ENCODE measurements at regions not wholly inside any gene's neighbourhood (a gene's known extent, or its start where the extent isn't known, plus 50 kb on each side); places are given as distances from the start of the nearest gene placed in this dataset.

DNA sequence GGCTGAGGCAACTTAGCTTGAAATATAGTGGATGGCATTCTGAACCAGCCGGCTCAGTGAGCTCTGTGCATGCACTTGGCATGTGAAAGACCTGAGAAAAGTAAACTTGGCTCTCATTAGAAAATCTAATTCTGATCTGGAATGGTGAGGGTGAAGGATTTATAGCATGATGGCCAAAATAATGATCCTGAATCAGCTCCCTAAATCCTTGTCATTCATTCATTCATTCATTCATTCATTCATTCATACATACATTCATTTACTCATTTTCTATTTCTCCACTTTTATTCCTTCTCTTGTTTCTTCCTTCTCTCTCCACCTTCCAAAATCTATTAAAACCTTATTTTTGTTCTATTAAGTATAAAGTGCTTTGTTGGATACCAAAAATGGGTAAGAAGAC lies 681.1 kb downstream of the DHX35 start:
- Histone ChIP-seq H4K20me1 (ENCODE audit: insufficient read depth) (no peaks in the 10 kb centered on the region), H3K36me3 (ENCODE audit: low read depth) (no peaks in the 10 kb centered on the region), H3K27ac (no peak overlapping the region), H3K27me3 (replicated peaks; ENCODE audit: insufficient read depth) (0 out of 2 replicates have a peak, but pooled peaks cover 5% of the 10 kb centered on the region), H3K9me2 (ENCODE audit: insufficient read depth) (no peaks in the 10 kb centered on the region), H3K9me3 (ENCODE audit: low read depth) (no peaks in the 10 kb centered on the region), H3K9ac (no peak overlapping the region), H3K4me3 (no peak overlapping the region), H3F3A (ENCODE audit: insufficient read depth) (no peaks in the 10 kb centered on the region), H3K4me2 (ENCODE audit: unreplicated experiment) (no peak overlapping the region), H3K79me2 (ENCODE audit: insufficient read depth) (no peaks in the 10 kb centered on the region), H3K4me1 (ENCODE audit: insufficient read depth) (no peaks in the 10 kb centered on the region), H2AFZ (no peak overlapping the region)
- WGBS, 2 experiments (ENCODE audit: low coverage in 1 of 2, low lambda C conversion rate in 2 of 2, missing lambda C conversion rate in 2 of 2), result 85 to 100% methylated on average over 1 of the region's 1 CpG
- DNase-seq, result no peak
- in situ Hi-C loops (cut with MboI), result no loop called here
- no peak for TF ChIP-seq EZH2phosphoT487 (IDR thresholded peaks at IDR 0.05; ENCODE audit: insufficient read depth, low read depth)

DNA sequence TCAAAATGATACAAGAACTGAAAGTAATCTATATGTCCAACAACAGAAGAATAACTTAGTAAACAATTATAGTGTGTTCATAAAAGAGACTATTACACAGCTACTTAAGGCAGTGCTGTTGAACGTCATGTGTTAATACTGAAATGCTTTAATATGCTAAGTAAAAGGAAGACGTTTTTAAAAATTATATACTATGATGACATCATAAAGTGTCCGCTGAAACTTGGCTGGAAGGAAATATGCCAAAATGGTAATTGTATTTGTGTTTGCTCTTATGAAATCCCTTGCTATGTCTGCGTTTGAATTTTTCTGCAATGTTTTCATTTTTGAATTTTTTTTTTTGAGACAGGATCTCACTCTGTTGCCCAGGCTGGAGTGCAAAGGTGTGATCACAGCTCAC lies 679.3 kb downstream of the DHX35 start:
- DNase-seq, result no peak
- Histone ChIP-seq H3K4me1 (ENCODE audit: insufficient read depth) (no peaks in the 10 kb centered on the region), H3K27ac (no peak overlapping the region), H3K9me2 (ENCODE audit: insufficient read depth) (no peaks in the 10 kb centered on the region), H3F3A (ENCODE audit: insufficient read depth) (no peaks in the 10 kb centered on the region), H3K9me3 (ENCODE audit: low read depth) (no peaks in the 10 kb centered on the region), H3K27me3 (replicated peaks; ENCODE audit: insufficient read depth) (0 out of 2 replicates have a peak, but pooled peaks cover 5% of the 10 kb centered on the region), H3K4me3 (no peak overlapping the region), H3K79me2 (ENCODE audit: insufficient read depth) (no peaks in the 10 kb centered on the region), H2AFZ (no peak overlapping the region), H4K20me1 (ENCODE audit: insufficient read depth) (no peaks in the 10 kb centered on the region), H3K36me3 (ENCODE audit: low read depth) (no peaks in the 10 kb centered on the region), H3K9ac (no peak overlapping the region), H3K4me2 (ENCODE audit: unreplicated experiment) (no peak overlapping the region)
- 25% methylated on average over 4 of the region's 4 CpGs for WGBS, 2 experiments (ENCODE audit: low coverage in 1 of 2, low lambda C conversion rate in 2 of 2, missing lambda C conversion rate in 2 of 2)
- in situ Hi-C loops (cut with MboI), result no loop called here
- no peak for TF ChIP-seq EZH2 (IDR thresholded peaks at IDR 0.05; ENCODE audit: insufficient read depth, poor library complexity, severe bottlenecking)
- TF ChIP-seq EZH2phosphoT487 (IDR thresholded peaks at IDR 0.05; ENCODE audit: insufficient read depth, low read depth), result no peak

DNA sequence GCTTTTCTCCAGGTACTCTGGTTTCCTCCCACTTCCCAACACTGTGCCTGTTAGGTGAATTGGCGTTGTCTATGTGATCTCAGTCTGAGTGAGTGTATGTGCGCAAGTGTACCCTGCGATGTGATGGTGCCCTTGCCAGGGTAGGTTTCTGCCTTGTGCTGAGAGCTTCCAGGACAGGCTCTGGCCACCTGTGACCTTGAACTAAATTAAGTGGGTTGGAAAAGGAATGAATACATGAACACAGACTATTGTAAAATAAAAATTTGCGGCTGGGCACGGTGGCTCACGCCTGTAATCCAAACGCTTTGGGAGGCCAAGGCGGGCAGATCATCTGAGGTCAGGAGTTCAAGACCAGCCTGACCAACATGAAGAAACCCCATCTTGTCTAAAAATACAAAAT lies 678.0 kb downstream of the DHX35 start:
- Histone ChIP-seq H3F3A (ENCODE audit: insufficient read depth) (no peaks in the 10 kb centered on the region), H3K79me2 (ENCODE audit: insufficient read depth) (no peaks in the 10 kb centered on the region), H3K9me3 (ENCODE audit: low read depth) (no peaks in the 10 kb centered on the region), H2AFZ (no peak overlapping the region), H3K9ac (no peak overlapping the region), H4K20me1 (ENCODE audit: insufficient read depth) (no peaks in the 10 kb centered on the region), H3K27ac (no peak overlapping the region), H3K9me2 (ENCODE audit: insufficient read depth) (no peaks in the 10 kb centered on the region), H3K27me3 (replicated peaks; ENCODE audit: insufficient read depth) (0 out of 2 replicates have a peak, but pooled peaks cover 5% of the 10 kb centered on the region), H3K4me1 (ENCODE audit: insufficient read depth) (no peaks in the 10 kb centered on the region), H3K4me2 (ENCODE audit: unreplicated experiment) (no peak overlapping the region), H3K4me3 (no peak overlapping the region), H3K36me3 (ENCODE audit: low read depth) (no peaks in the 10 kb centered on the region)
- 72 to 73% methylated on average over 8 of the region's 8 CpGs for WGBS, 2 experiments (ENCODE audit: low coverage in 1 of 2, low lambda C conversion rate in 2 of 2, missing lambda C conversion rate in 2 of 2)
- no peak for TF ChIP-seq EZH2phosphoT487 (IDR thresholded peaks at IDR 0.05; ENCODE audit: insufficient read depth, low read depth)
- TF ChIP-seq EZH2 (IDR thresholded peaks at IDR 0.05; ENCODE audit: insufficient read depth, poor library complexity, severe bottlenecking), result no peak
- DNase-seq, result no peak
- in situ Hi-C loops (cut with MboI), result no loop called here

DNA sequence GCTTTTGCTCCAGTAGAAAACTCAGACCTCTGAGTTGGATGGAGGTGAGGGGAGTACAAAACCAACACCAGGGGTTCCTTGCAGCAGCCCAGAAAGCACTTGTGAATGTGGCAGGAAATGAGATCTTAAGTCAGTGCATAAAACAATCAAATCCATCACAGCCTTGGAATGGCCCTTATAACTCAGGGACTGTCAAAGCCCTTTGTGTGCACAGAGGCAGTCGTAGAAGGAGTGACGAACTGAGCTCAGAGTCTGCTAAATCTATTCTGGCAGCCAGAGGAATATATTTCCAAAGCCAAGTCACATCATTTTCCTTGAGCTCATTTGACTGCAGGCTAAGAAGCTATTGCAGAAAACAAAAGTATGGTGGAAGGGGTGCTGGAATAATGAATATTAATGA lies 676.6 kb downstream of the DHX35 start:
- H3F3A ChIP-seq (ENCODE audit: insufficient read depth), result no peaks in the 10 kb centered on the region
- DNase-seq, result no peak
- no peaks in the 10 kb centered on the region for H4K20me1 ChIP-seq (ENCODE audit: insufficient read depth)
- H3K4me2 ChIP-seq (ENCODE audit: unreplicated experiment), result no peak overlapping the region
- H2AFZ ChIP-seq, result no peak overlapping the region
- H3K79me2 ChIP-seq (ENCODE audit: insufficient read depth), result no peaks in the 10 kb centered on the region
- H3K9me2 ChIP-seq (ENCODE audit: insufficient read depth), result no peaks in the 10 kb centered on the region
- H3K9ac ChIP-seq, result no peak overlapping the region
- WGBS, 2 experiments (ENCODE audit: low coverage in 1 of 2, low lambda C conversion rate in 2 of 2, missing lambda C conversion rate in 2 of 2), result 6 to 8% methylated on average over 2 of the region's 2 CpGs
- 0 out of 2 replicates have a peak, but pooled peaks cover 5% of the 10 kb centered on the region for H3K27me3 ChIP-seq (replicated peaks; ENCODE audit: insufficient read depth)
- in situ Hi-C loops (cut with MboI), result no loop called here
- H3K27ac ChIP-seq, result no peak overlapping the region
- TF ChIP-seq EZH2 (IDR thresholded peaks at IDR 0.05; ENCODE audit: insufficient read depth, poor library complexity, severe bottlenecking) (no peak), EZH2phosphoT487 (IDR thresholded peaks at IDR 0.05; ENCODE audit: insufficient read depth, low read depth) (no peak)
- H3K4me3 ChIP-seq, result no peak overlapping the region
- H3K4me1 ChIP-seq (ENCODE audit: insufficient read depth), result no peaks in the 10 kb centered on the region
- no peaks in the 10 kb centered on the region for H3K36me3 ChIP-seq (ENCODE audit: low read depth)
- no peaks in the 10 kb centered on the region for H3K9me3 ChIP-seq (ENCODE audit: low read depth)

DNA sequence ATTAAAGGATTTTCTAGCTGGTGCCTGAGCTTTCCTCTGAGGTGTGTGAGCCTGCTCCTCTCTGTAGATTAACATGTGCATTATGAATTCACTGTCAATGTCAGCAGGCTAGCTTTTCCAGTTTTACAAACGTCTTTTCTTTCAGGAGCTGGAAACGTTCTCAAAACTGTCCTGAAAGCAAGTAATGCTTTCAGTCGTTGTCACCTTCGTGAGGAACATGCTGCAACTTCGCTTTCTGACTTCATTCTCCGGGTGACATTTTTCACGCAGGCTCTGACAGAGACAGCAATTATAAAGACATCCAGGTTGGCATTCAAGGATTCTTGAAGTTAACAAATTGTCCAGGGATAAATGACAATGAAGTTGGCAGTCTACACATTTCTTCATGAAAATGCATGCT lies 671.5 kb downstream of the DHX35 start:
- H3K4me3 ChIP-seq, result no peak overlapping the region
- in situ Hi-C loops (cut with MboI), result no loop called here
- no peaks in the 10 kb centered on the region for H3K79me2 ChIP-seq (ENCODE audit: insufficient read depth)
- H3K4me1 ChIP-seq (ENCODE audit: insufficient read depth), result no peaks in the 10 kb centered on the region
- 63 to 77% methylated on average over 7 of the region's 7 CpGs for WGBS, 2 experiments (ENCODE audit: low coverage in 1 of 2, low lambda C conversion rate in 2 of 2, missing lambda C conversion rate in 2 of 2)
- TF ChIP-seq EZH2 (IDR thresholded peaks at IDR 0.05; ENCODE audit: insufficient read depth, poor library complexity, severe bottlenecking), result no peak
- no peak for TF ChIP-seq EZH2phosphoT487 (IDR thresholded peaks at IDR 0.05; ENCODE audit: insufficient read depth, low read depth)
- no peaks in the 10 kb centered on the region for H3K36me3 ChIP-seq (ENCODE audit: low read depth)
- H3K27me3 ChIP-seq (replicated peaks; ENCODE audit: insufficient read depth), result no peaks in the 10 kb centered on the region
- H2AFZ ChIP-seq, result no peak overlapping the region
- no peaks in the 10 kb centered on the region for H3K9me2 ChIP-seq (ENCODE audit: insufficient read depth)
- H3K9me3 ChIP-seq (ENCODE audit: low read depth), result no peaks in the 10 kb centered on the region
- H3K9ac ChIP-seq, result no peak overlapping the region
- no peak overlapping the region for H3K27ac ChIP-seq
- no peak for DNase-seq
- no peaks in the 10 kb centered on the region for H4K20me1 ChIP-seq (ENCODE audit: insufficient read depth)
- H3K4me2 ChIP-seq (ENCODE audit: unreplicated experiment), result no peak overlapping the region
- H3F3A ChIP-seq (ENCODE audit: insufficient read depth), result no peaks in the 10 kb centered on the region
